Hepatocyte (in vitro differentiated cells): ENCODE measurements at regions not wholly inside any gene's neighbourhood (a gene's known extent, or its start where the extent isn't known, plus 50 kb on each side); places are given as distances from the start of the nearest gene placed in this dataset.

ENCODE experiments used
- EZH2 ChIP-seq: fragments of 200-600 bp; sonication (generic); IDR thresholded peaks from 2 replicates; pipeline ENCODE4 v1.6.1; 2016; ENCODE audit warnings: antibody characterized with exemption, mild to moderate bottlenecking, borderline replicate concordance
- EZH2phosphoT487 ChIP-seq: fragments of 200-600 bp; sonication (generic); IDR thresholded peaks from one replicate; pipeline ENCODE4 v1.6.1; 2018; ENCODE audit warnings: antibody characterized with exemption, mild to moderate bottlenecking, low read depth, moderate library complexity; ENCODE audit not compliant: unreplicated experiment, severe bottlenecking
- TF ChIP-seq, protein P1 (sequence below): fragments of 200-600 bp; sonication (generic); IDR thresholded peaks from 2 replicates; pipeline ENCODE4 v1.5.1; 2016; ENCODE audit warnings: antibody characterized with exemption, mild to moderate bottlenecking; ENCODE audit not compliant: poor library complexity

DNA sequence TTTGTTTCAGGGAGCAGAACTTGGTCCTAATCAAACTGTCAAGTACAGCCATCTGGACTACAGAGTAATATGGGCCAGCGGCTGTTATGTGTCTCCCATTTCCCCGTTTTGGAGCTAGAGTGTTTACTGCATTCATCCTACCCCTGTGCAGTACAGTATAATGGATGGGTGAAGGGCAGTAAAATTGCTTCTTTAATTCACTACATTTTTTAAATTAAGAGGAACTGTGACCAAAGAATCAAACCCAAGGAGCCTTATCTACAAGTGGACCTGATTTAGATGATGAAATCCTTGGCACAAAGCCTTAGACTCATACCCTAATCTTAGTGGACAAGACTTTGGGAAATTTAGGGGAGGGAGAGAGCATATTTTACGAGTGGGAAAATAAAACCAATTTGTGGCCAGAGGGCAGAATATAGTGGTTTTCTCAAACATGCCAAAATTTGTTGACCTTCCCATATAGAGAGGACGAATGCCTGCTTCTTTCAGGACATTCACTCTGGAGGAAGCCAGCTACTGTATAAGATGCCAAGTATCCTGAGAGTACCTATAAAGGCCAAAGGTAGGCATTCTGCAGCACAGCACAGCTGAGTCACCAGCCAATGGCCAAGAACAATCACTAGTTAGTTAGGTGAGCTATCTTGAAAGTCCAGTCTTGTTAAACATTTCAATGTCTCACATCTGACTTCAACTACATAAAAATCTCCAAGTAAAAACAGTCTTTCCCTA, 253.8 kb upstream of the KCNIP4 start:
- TF ChIP-seq, protein P1, sequence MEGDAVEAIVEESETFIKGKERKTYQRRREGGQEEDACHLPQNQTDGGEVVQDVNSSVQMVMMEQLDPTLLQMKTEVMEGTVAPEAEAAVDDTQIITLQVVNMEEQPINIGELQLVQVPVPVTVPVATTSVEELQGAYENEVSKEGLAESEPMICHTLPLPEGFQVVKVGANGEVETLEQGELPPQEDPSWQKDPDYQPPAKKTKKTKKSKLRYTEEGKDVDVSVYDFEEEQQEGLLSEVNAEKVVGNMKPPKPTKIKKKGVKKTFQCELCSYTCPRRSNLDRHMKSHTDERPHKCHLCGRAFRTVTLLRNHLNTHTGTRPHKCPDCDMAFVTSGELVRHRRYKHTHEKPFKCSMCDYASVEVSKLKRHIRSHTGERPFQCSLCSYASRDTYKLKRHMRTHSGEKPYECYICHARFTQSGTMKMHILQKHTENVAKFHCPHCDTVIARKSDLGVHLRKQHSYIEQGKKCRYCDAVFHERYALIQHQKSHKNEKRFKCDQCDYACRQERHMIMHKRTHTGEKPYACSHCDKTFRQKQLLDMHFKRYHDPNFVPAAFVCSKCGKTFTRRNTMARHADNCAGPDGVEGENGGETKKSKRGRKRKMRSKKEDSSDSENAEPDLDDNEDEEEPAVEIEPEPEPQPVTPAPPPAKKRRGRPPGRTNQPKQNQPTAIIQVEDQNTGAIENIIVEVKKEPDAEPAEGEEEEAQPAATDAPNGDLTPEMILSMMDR, result no peak
- TF ChIP-seq EZH2 (no peak), EZH2phosphoT487 (no peak)
